Mesendoderm (in vitro differentiated cells): ENCODE measurements at regions not wholly inside any gene's neighbourhood (a gene's known extent, or its start where the extent isn't known, plus 50 kb on each side); places are given as distances from the start of the nearest gene placed in this dataset.
A peak's percentile ranks its signal among the peaks of the same experiment; 100 is the strongest.

ENCODE experiments used
- DNase-seq: peaks from one replicate; pipeline ENCODE4 v3.0.0; 2013
- H2AK5ac ChIP-seq: 2 replicates; pipeline ENCODE4 v1.6.1; 2013; ENCODE audit warnings: low read length, inconsistent platforms
- H2BK120ac ChIP-seq: 2 replicates; pipeline ENCODE4 v1.6.1; 2013; ENCODE audit warnings: low read depth, mild to moderate bottlenecking, low read length, moderate library complexity, mixed read lengths
- H2BK15ac ChIP-seq: replicated peaks from 2 replicates; pipeline ENCODE4 v1.6.1; 2013; ENCODE audit warnings: low read depth, mild to moderate bottlenecking, moderate library complexity
- H2BK5ac ChIP-seq: 2 replicates; pipeline ENCODE4 v1.6.1; 2013; ENCODE audit warnings: low read length, inconsistent platforms
- H3K18ac ChIP-seq: 2 replicates; pipeline ENCODE4 v1.6.1; 2013; ENCODE audit warnings: mild to moderate bottlenecking, low read length, mixed read lengths
- H3K23ac ChIP-seq: one replicate; pipeline ENCODE4 v1.6.1; 2013; ENCODE audit warnings: low read length
- H3K27ac ChIP-seq: 2 replicates; pipeline ENCODE4 v1.5.1; 2013; ENCODE audit warnings: low read depth, mild to moderate bottlenecking, inconsistent platforms, low read length, moderate library complexity
- H3K27me3 ChIP-seq: 2 replicates; pipeline ENCODE4 v1.6.1; 2013; ENCODE audit warnings: low read length, control low read depth, mild to moderate bottlenecking, inconsistent platforms; ENCODE audit not compliant: insufficient read depth, poor library complexity
- H3K36me3 ChIP-seq: 2 replicates; pipeline ENCODE4 v1.6.1; 2013; ENCODE audit warnings: low read length, inconsistent platforms; ENCODE audit not compliant: control insufficient read depth, insufficient read depth
- H3K4ac ChIP-seq: one replicate; pipeline ENCODE4 v1.6.1; 2013; ENCODE audit warnings: low read depth, mild to moderate bottlenecking, low read length, moderate library complexity
- H3K4me1 ChIP-seq: 2 replicates; pipeline ENCODE4 v1.6.1; 2013; ENCODE audit warnings: low read depth, low read length, inconsistent platforms; ENCODE audit not compliant: control insufficient read depth
- H3K4me2 ChIP-seq: 2 replicates; pipeline ENCODE4 v1.6.1; 2013; ENCODE audit warnings: low read length
- H3K4me3 ChIP-seq: 2 replicates; pipeline ENCODE4 v1.5.1; 2013; ENCODE audit warnings: mild to moderate bottlenecking, low read length
- H3K56ac ChIP-seq: one replicate; pipeline ENCODE4 v1.6.1; 2013; ENCODE audit warnings: low read length
- H3K79me1 ChIP-seq: 2 replicates; pipeline ENCODE4 v1.6.1; 2013; ENCODE audit warnings: low read length, inconsistent platforms
- H3K79me2 ChIP-seq: 2 replicates; pipeline ENCODE4 v1.6.1; 2013; ENCODE audit warnings: mild to moderate bottlenecking, low read length; ENCODE audit not compliant: control insufficient read depth, insufficient read depth
- H3K9ac ChIP-seq: 2 replicates; pipeline ENCODE4 v1.6.1; 2013; ENCODE audit warnings: low read length, inconsistent platforms
- H4K5ac ChIP-seq: one replicate; pipeline ENCODE4 v1.6.1; 2013; ENCODE audit warnings: low read length
- H4K8ac ChIP-seq: one replicate; pipeline ENCODE4 v1.6.1; 2013; ENCODE audit warnings: low read depth, mild to moderate bottlenecking, control low read depth, low read length, moderate library complexity
- WGBS: extraction: QIAGEN DNeasy Blood & Tissue Kit; methylation state at CpG from one replicate; pipeline ENCODE4 v1.1.7; 2013; ENCODE audit warnings: low lambda C conversion rate, missing lambda C conversion rate; ENCODE audit not compliant: insufficient coverage; ENCODE audit errors: extremely low coverage; 5-methylcytosine and 5-hydroxymethylcytosine counted together

DNA sequence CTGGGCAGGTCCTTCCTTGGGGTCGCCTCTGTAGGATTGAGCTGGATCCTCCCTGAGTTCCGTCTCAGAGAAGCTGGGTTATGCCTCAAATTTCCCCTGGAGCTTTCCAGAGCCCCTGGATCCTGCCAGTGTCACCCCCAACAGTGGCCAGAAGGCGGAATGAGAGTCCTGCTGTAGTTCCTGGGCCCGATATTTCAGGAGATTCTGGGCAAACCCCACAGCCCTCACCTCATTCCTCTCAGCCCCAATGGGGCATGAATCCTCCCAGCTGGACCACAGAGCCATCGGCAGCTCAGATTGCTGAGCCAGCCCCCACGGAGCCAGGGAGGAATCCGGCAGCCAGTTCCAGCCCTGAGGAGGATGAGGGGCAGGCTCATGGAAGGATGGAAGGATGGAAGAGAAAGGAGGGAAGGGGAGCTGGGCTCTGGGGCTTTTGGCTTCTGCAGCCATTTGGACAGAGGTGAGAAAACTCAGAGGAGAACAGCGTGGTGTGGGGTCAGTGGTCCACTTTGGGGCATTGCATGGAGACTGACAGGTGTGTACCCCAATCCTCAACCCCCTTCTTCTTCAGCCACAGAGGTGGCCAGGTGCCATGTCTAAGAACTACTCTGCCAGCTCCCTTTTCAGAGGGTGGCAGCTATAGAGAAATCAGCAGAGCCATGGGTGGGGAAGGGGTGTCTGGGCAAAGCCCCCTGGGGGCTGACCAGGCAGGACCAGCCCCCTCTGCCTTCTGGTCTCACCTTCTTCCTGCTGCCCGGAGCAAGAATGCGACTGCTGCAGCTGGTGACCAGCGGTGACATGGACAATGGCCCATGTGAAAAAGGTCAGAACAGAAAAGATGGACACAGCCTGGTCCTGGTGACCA lies 867.6 kb downstream of the TBC1D22A start:
- H3K4me2 ChIP-seq: no peak overlapping the region
- no peak overlapping the region for H2BK15ac ChIP-seq
- no peaks in the 10 kb centered on the region for H3K27me3 ChIP-seq
- H3K18ac ChIP-seq: no peak overlapping the region
- H4K8ac ChIP-seq: no peak overlapping the region
- no peak overlapping the region for H3K4me3 ChIP-seq
- H3K4me1 ChIP-seq: peaks cover 1% of the 10 kb centered on the region
- H4K5ac ChIP-seq: no peak overlapping the region
- no peak overlapping the region for H3K27ac ChIP-seq
- no CpG with 5 or more reads among the region's 11 CpGs for WGBS
- no peak overlapping the region for H3K23ac ChIP-seq
- H2BK5ac ChIP-seq: no peak overlapping the region
- H3K79me2 ChIP-seq: no peaks in the 10 kb centered on the region
- H3K9ac ChIP-seq: no peak overlapping the region
- H2AK5ac ChIP-seq: no peak overlapping the region
- H3K4ac ChIP-seq: no peak overlapping the region
- H3K36me3 ChIP-seq: no peaks in the 10 kb centered on the region
- no peak overlapping the region for H2BK120ac ChIP-seq
- H3K56ac ChIP-seq: peak overlapping the region; percentile 54
- DNase-seq: no peak
- no peaks in the 10 kb centered on the region for H3K79me1 ChIP-seq

- no peak overlapping the region for H4K8ac ChIP-seq
- H3K4me2 ChIP-seq: no peak overlapping the region
- no peaks in the 10 kb centered on the region for H3K79me1 ChIP-seq
- H2BK5ac ChIP-seq: no peak overlapping the region
- no peak overlapping the region for H3K23ac ChIP-seq
- no CpG with 5 or more reads among the region's 18 CpGs for WGBS
- H3K56ac ChIP-seq: peak overlapping the region; percentile 54
- no peak overlapping the region for H4K5ac ChIP-seq
- no peaks in the 10 kb centered on the region for H3K36me3 ChIP-seq
- no peak overlapping the region for H3K18ac ChIP-seq
- no peak overlapping the region for H2AK5ac ChIP-seq
- no peak overlapping the region for H3K4ac ChIP-seq
- no peaks in the 10 kb centered on the region for H3K27me3 ChIP-seq
- H2BK15ac ChIP-seq: no peak overlapping the region
- no peak for DNase-seq
- H2BK120ac ChIP-seq: no peak overlapping the region
- no peak overlapping the region for H3K27ac ChIP-seq
- H3K4me3 ChIP-seq: no peak overlapping the region
- H3K9ac ChIP-seq: no peak overlapping the region
- no peaks in the 10 kb centered on the region for H3K79me2 ChIP-seq
- H3K4me1 ChIP-seq: peaks cover 1% of the 10 kb centered on the region
Observed at GRCh38 chr22:47629273-47629711, 866.8 kb downstream of the TBC1D22A start.

GRCh38 chr22:47628477-47629272 lies 866.2 kb downstream of the TBC1D22A start:
- no peak overlapping the region for H3K27ac ChIP-seq
- H3K36me3 ChIP-seq: no peaks in the 10 kb centered on the region
- H3K4me2 ChIP-seq: no peak overlapping the region
- no peaks in the 10 kb centered on the region for H3K27me3 ChIP-seq
- no peak overlapping the region for H3K9ac ChIP-seq
- H4K5ac ChIP-seq: no peak overlapping the region
- no peak overlapping the region for H3K4ac ChIP-seq
- no peak overlapping the region for H3K4me3 ChIP-seq
- H4K8ac ChIP-seq: no peak overlapping the region
- peak overlapping the region; percentile 2 for H2BK5ac ChIP-seq
- no peaks in the 10 kb centered on the region for H3K79me1 ChIP-seq
- no peak overlapping the region for H2BK15ac ChIP-seq
- no peaks in the 10 kb centered on the region for H3K79me2 ChIP-seq
- H2AK5ac ChIP-seq: peak overlapping the region; percentile 70
- no peak for DNase-seq
- WGBS: 100% methylated on average over 11 of the region's 17 CpGs
- peak overlapping the region; percentile 38 for H3K56ac ChIP-seq
- peaks cover 1% of the 10 kb centered on the region for H3K4me1 ChIP-seq
- H3K18ac ChIP-seq: no peak overlapping the region
- no peak overlapping the region for H3K23ac ChIP-seq
- no peak overlapping the region for H2BK120ac ChIP-seq

DNA sequence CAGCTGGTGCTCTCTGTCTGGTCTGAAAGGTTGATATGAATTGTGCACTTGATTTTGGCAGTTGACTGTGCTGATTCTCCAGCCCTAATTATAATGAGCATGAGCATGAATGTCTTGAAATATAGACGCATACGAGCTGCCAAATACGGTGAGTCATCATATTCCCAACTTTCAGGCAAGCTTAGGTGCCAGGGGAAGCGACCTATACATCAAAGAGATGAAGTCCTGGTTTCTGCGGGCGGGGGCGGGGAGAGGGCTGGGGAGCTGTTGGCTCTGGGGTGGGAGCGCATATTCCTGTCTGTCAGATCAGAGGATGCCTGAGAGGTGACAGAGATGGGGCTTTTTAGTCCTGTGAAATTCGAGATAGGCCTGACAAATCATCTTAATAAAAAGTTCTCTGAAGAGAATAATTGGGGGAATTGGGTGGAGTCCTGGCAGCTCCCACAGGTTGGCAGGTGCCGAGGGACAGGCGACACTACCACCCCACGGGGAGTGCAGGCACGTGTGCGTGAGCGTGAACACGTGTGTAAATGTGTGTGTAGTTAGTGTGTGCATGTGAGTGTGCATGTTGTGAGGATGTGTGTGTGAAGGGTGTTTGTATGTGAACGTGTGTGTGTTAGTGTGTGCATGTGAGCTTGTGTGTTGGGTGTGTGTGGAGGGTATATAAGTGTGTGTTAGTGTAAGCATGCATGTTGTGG lies 865.3 kb downstream of the TBC1D22A start:
- H3K4me1 ChIP-seq: peaks cover 1% of the 10 kb centered on the region
- H3K27me3 ChIP-seq: no peaks in the 10 kb centered on the region
- DNase-seq: peak; percentile 26
- no peak overlapping the region for H3K4me3 ChIP-seq
- no peak overlapping the region for H3K4me2 ChIP-seq
- no peak overlapping the region for H3K27ac ChIP-seq
- H3K23ac ChIP-seq: no peak overlapping the region
- no peak overlapping the region for H3K9ac ChIP-seq
- no peak overlapping the region for H4K8ac ChIP-seq
- peak overlapping the region; percentile 93 for H2AK5ac ChIP-seq
- H3K79me1 ChIP-seq: no peaks in the 10 kb centered on the region
- H3K79me2 ChIP-seq: no peaks in the 10 kb centered on the region
- peak overlapping the region; percentile 67 for H3K56ac ChIP-seq
- no peaks in the 10 kb centered on the region for H3K36me3 ChIP-seq
- H4K5ac ChIP-seq: no peak overlapping the region
- 100% methylated on average over 1 of the region's 17 CpGs for WGBS
- no peak overlapping the region for H3K18ac ChIP-seq
- H2BK120ac ChIP-seq: no peak overlapping the region
- no peak overlapping the region for H3K4ac ChIP-seq
- H2BK15ac ChIP-seq: no peak overlapping the region
- peak overlapping the region; percentile 85 for H2BK5ac ChIP-seq

GRCh38 chr22:47626428-47627390 lies 864.3 kb downstream of the TBC1D22A start:
- Histone ChIP-seq H4K8ac (no peak overlapping the region), H3K18ac (no peak overlapping the region), H3K4me1 (peaks cover 1% of the 10 kb centered on the region), H3K4me2 (no peak overlapping the region), H3K4ac (no peak overlapping the region), H3K56ac (peak overlapping the region; percentile 59), H3K9ac (no peak overlapping the region), H3K27ac (no peak overlapping the region), H3K36me3 (no peaks in the 10 kb centered on the region), H3K79me2 (no peaks in the 10 kb centered on the region), H2BK120ac (no peak overlapping the region), H2BK15ac (no peak overlapping the region), H3K79me1 (no peaks in the 10 kb centered on the region), H2BK5ac (peak overlapping the region; percentile 34), H3K27me3 (no peaks in the 10 kb centered on the region), H3K4me3 (no peak overlapping the region), H4K5ac (no peak overlapping the region), H3K23ac (no peak overlapping the region), H2AK5ac (no peak overlapping the region)
- WGBS: no CpG with 5 or more reads among the region's 15 CpGs
- DNase-seq: peak; percentile 47
